ENCODE measurements at regions not wholly inside any gene's neighbourhood (a gene's known extent, or its start where the extent isn't known, plus 50 kb on each side); places are given as distances from the start of the nearest gene placed in this dataset.

GRCh38 chr5:67437905-67438845 lies 241.6 kb upstream of the CD180 start:
- no peak for TF ChIP-seq CSDC2 (CRISPR knock-in tag; IDR thresholded peaks at IDR 0.05)
- no peak for TF ChIP-seq ZNF565 (CRISPR knock-in tag; conservative IDR thresholded peaks at IDR 0.05; ENCODE audit: low read depth)
- no peak for ATAC-seq

- TF ChIP-seq ESRRG (CRISPR knock-in tag; IDR thresholded peaks at IDR 0.05) (no peak), SNAI2 (CRISPR knock-in tag; IDR thresholded peaks at IDR 0.05) (no peak), POU6F1 (CRISPR knock-in tag; IDR thresholded peaks at IDR 0.05; ENCODE audit: borderline replicate concordance, low read depth) (no peak), ZFP3 (CRISPR knock-in tag; IDR thresholded peaks at IDR 0.05) (no peak), ZNF8 (CRISPR knock-in tag; IDR thresholded peaks at IDR 0.05) (no peak), CSRNP3 (CRISPR knock-in tag; IDR thresholded peaks at IDR 0.05) (no peak), OSR1 (CRISPR knock-in tag; IDR thresholded peaks at IDR 0.05) (no peak)
- TF ChIP-seq, protein P1, sequence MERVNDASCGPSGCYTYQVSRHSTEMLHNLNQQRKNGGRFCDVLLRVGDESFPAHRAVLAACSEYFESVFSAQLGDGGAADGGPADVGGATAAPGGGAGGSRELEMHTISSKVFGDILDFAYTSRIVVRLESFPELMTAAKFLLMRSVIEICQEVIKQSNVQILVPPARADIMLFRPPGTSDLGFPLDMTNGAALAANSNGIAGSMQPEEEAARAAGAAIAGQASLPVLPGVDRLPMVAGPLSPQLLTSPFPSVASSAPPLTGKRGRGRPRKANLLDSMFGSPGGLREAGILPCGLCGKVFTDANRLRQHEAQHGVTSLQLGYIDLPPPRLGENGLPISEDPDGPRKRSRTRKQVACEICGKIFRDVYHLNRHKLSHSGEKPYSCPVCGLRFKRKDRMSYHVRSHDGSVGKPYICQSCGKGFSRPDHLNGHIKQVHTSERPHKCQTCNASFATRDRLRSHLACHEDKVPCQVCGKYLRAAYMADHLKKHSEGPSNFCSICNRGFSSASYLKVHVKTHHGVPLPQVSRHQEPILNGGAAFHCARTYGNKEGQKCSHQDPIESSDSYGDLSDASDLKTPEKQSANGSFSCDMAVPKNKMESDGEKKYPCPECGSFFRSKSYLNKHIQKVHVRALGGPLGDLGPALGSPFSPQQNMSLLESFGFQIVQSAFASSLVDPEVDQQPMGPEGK (CRISPR knock-in tag; IDR thresholded peaks at IDR 0.05; ENCODE audit: borderline replicate concordance): no peak
- no peak for ATAC-seq
These were observed 238.4 kb upstream of the CD180 start for GRCh38 chr5:67435032-67435431.

DNA sequence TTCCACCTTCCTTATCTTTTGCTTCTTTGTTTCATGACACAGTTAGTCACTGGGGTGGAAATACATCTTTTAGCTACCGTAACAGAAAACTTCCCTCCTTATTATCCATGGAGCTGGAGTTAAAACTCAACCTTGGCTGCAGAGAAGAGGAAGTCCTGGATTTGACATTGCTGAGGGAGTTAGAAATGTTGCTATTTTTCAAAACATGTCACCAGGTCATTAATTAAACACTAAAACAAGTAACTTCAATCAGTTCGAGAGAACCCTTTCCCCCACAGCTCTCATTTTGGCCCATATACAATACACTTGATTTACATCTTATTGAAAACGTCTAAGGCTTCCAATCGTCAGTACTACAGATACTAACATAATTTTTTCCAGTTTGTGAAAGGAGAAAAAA lies 237.9 kb upstream of the CD180 start:
- TF ChIP-seq GLIS3 (CRISPR knock-in tag; IDR thresholded peaks at IDR 0.05) (no peak), ZNF8 (CRISPR knock-in tag; IDR thresholded peaks at IDR 0.05) (no peak), ZC3H10 (CRISPR knock-in tag; IDR thresholded peaks at IDR 0.05) (no peak), PPARA (CRISPR knock-in tag; IDR thresholded peaks at IDR 0.05; ENCODE audit: borderline replicate concordance) (no peak), SNAI2 (CRISPR knock-in tag; IDR thresholded peaks at IDR 0.05) (no peak), TCF4 (CRISPR knock-in tag; IDR thresholded peaks at IDR 0.05; ENCODE audit: borderline replicate concordance) (no peak), OSR1 (CRISPR knock-in tag; IDR thresholded peaks at IDR 0.05) (no peak), ZFP3 (CRISPR knock-in tag; IDR thresholded peaks at IDR 0.05) (no peak)
- TF ChIP-seq, protein P2, sequence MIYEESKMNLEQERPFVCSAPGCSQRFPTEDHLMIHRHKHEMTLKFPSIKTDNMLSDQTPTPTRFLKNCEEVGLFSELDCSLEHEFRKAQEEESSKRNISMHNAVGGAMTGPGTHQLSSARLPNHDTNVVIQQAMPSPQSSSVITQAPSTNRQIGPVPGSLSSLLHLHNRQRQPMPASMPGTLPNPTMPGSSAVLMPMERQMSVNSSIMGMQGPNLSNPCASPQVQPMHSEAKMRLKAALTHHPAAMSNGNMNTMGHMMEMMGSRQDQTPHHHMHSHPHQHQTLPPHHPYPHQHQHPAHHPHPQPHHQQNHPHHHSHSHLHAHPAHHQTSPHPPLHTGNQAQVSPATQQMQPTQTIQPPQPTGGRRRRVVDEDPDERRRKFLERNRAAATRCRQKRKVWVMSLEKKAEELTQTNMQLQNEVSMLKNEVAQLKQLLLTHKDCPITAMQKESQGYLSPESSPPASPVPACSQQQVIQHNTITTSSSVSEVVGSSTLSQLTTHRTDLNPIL (CRISPR knock-in tag; IDR thresholded peaks at IDR 0.05; ENCODE audit: low read depth): no peak
- ATAC-seq: no peak

DNA sequence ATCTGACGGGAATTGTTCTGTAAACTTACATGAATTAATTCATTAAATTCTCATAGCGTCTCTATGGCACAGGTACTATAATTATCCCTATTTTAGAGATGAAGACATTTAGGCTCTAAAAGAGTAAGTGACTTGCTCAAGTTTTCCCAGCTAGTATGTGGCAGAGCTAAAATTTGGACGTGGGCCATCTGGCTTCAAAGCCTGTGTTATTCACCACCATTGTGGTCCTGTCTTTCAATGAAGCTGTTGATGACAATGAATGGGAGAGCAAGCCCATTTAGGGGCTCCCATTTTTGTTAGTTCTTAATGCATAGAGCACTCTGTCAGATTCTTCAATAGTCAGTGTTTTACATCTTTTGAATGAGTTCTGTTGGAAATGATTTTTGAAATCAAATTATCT lies 236.0 kb upstream of the CD180 start:
- no peak for ATAC-seq
- TF ChIP-seq RARB (CRISPR knock-in tag; IDR thresholded peaks at IDR 0.05): no peak

- TF ChIP-seq OSR1 (CRISPR knock-in tag; IDR thresholded peaks at IDR 0.05): no peak
- TF ChIP-seq, protein P2 (CRISPR knock-in tag; IDR thresholded peaks at IDR 0.05; ENCODE audit: low read depth): no peak
- TF ChIP-seq TSHZ2 (CRISPR knock-in tag; IDR thresholded peaks at IDR 0.05): no peak
These were observed 234.6 kb upstream of the CD180 start for GRCh38 chr5:67431191-67431590.

More at GRCh38 chr5:67431191-67431590, 234.6 kb upstream of the CD180 start:
- ATAC-seq: no peak

Data from SK-N-SH treated with all-trans-retinoic acid at 6 μM for 48 hours (cell line).